GM12878 (cell line): ENCODE measurements at regions not wholly inside any gene's neighbourhood (a gene's known extent, or its start where the extent isn't known, plus 50 kb on each side); places are given as distances from the start of the nearest gene placed in this dataset.

Experiments used
- BACH1 ChIP-seq: fragments of 450-650 bp; IDR thresholded peaks from 2 replicates; pipeline ENCODE4 v1.6.1; 2017; ENCODE audit warnings: mild to moderate bottlenecking, borderline replicate concordance
- BCL3 ChIP-seq: IDR thresholded peaks from 2 replicates; pipeline ENCODE4 v1.6.1; 2011; ENCODE audit warnings: borderline replicate concordance, low read depth, mild to moderate bottlenecking, moderate library complexity, low read length; ENCODE audit not compliant: insufficient read depth, poor library complexity, severe bottlenecking
- CTCF ChIP-seq, 3 experiments: IDR thresholded peaks in 2 of 3; conservative IDR thresholded peaks in 1 of 3; 2 replicates each; pipeline ENCODE4 v1.5.1; 2011; ENCODE audit warnings: low read depth in 3 of 3, low read length in 3 of 3, mild to moderate bottlenecking in 3 of 3, control low read depth in 2 of 3, moderate library complexity in 2 of 3, inconsistent platforms in 1 of 3, mixed read lengths in 1 of 3; ENCODE audit not compliant: control insufficient read depth in 2 of 3, insufficient read depth in 1 of 3; ENCODE audit errors: extremely low read depth in 1 of 3
- EED ChIP-seq: sonication (generic); IDR thresholded peaks from 2 replicates; pipeline ENCODE4 v1.6.1; 2016; ENCODE audit warnings: antibody characterized with exemption, low read depth
- ETV6 ChIP-seq, 2 experiments: fragments of 450-650 bp in 1 of 2; IDR thresholded peaks in 1 of 2; conservative IDR thresholded peaks in 1 of 2; 2 replicates each; pipeline ENCODE4 v1.6.1; 2014; ENCODE audit warnings: antibody characterized with exemption in 1 of 2, borderline replicate concordance in 1 of 2, low read depth in 1 of 2, mild to moderate bottlenecking in 1 of 2, moderate library complexity in 1 of 2
- MYC ChIP-seq: IDR thresholded peaks from 2 replicates; pipeline ENCODE4 v1.6.1; 2011; ENCODE audit warnings: mild to moderate bottlenecking, low read length, moderate library complexity, inconsistent platforms; ENCODE audit not compliant: insufficient read depth, insufficient replicate concordance, insufficient read length, severe bottlenecking
- RB1 ChIP-seq: fragments of 450-650 bp; formaldehyde crosslinking; IDR thresholded peaks from 2 replicates; pipeline ENCODE4 v1.6.1; 2017; ENCODE audit warnings: mild to moderate bottlenecking, borderline replicate concordance
- TBL1XR1 ChIP-seq: IDR thresholded peaks from 2 replicates; pipeline ENCODE4 v1.6.1; 2012; ENCODE audit warnings: low read depth, low read length, improper control_type of control experiment

GRCh38 chr12:33669349-33669748 lies 229.7 kb upstream of the SYT10 start:
- TF ChIP-seq CTCF (IDR thresholded peaks at IDR 0.05 in 2 of 3, conservative IDR thresholded peaks at IDR 0.05 in 1 of 3; ENCODE audit: control insufficient read depth in 2 of 3, extremely low read depth in 1 of 3, insufficient read depth in 1 of 3, low read depth in 3 of 3, low read length in 3 of 3): no peak
- no peak for TF ChIP-seq RB1
- no peak for TF ChIP-seq MYC
- TF ChIP-seq EED: no peak
- no peak for TF ChIP-seq BCL3
- no peak for TF ChIP-seq TBL1XR1
- no peak for TF ChIP-seq ETV6 (conservative IDR thresholded peaks at IDR 0.05 in 1 of 2, IDR thresholded peaks at IDR 0.05 in 1 of 2; ENCODE audit: borderline replicate concordance in 1 of 2, low read depth in 1 of 2)
- no peak for TF ChIP-seq BACH1
